PC-3 (cell line): ENCODE measurements at regions not wholly inside any gene's neighbourhood (a gene's known extent, or its start where the extent isn't known, plus 50 kb on each side); places are given as distances from the start of the nearest gene placed in this dataset.

ENCODE experiments used
- ATAC-seq: fragments of 200-7000 bp; cut with Tn5 transposase; 2 replicates; pipeline ENCODE4 v1.9.1; 2020; ENCODE audit warnings: mild to moderate bottlenecking, moderate library complexity
- BruUV-seq: library from RNA; stranded (reverse); fragments of 400-500 nt; replicated peaks from 2 replicates; lab custom pipeline; 2021; lab: Mats Ljungman, UMichigan
- CTCF ChIA-PET: fragments of 300-600 bp; sonication (Branson Sonifier 250); formaldehyde crosslinking; loops from one replicate; lab custom pipeline; 2022; ENCODE audit warnings: antibody characterized with exemption; lab: Charles Lee
- POLR2A ChIA-PET: fragments of 300-600 bp; sonication (Branson Sonifier 250); formaldehyde crosslinking; loops from one replicate; lab custom pipeline; 2022; ENCODE audit warnings: antibody characterized with exemption; ENCODE audit not compliant: unreplicated experiment; lab: Charles Lee
- DNase-seq: peaks from one replicate; pipeline ENCODE4 v3.0.0-alpha.2; 2015
- H2AFZ ChIP-seq: fragments of 300-600 bp; sonication (generic); 2 replicates; pipeline ENCODE4 v1.6.0; 2016; ENCODE audit warnings: antibody characterized with exemption, low read length
- H3F3A ChIP-seq: fragments of 300-600 bp; sonication (generic); one replicate; pipeline ENCODE4 v1.6.0; 2017; ENCODE audit warnings: antibody characterized with exemption, low read length, control low read depth, mild to moderate bottlenecking; ENCODE audit not compliant: unreplicated experiment
- H3K27ac ChIP-seq: fragments of 300-600 bp; sonication (generic); 2 replicates; pipeline ENCODE4 v1.5.1; 2016; ENCODE audit warnings: mild to moderate bottlenecking, low read length
- H3K27me3 ChIP-seq: fragments of 300-600 bp; sonication (generic); 2 replicates; pipeline ENCODE4 v1.6.1; 2016; ENCODE audit warnings: low read length, mixed read lengths
- H3K36me3 ChIP-seq: fragments of 300-600 bp; sonication (generic); 2 replicates; pipeline ENCODE4 v1.6.1; 2016; ENCODE audit warnings: low read depth, mixed run types, low read length, mixed read lengths
- H3K4me1 ChIP-seq: fragments of 300-600 bp; sonication (generic); 2 replicates; pipeline ENCODE4 v1.5.1; 2016; ENCODE audit warnings: low read length; ENCODE audit not compliant: insufficient read depth
- H3K4me2 ChIP-seq: fragments of 300-600 bp; sonication (generic); 2 replicates; pipeline ENCODE4 v1.6.0; 2016; ENCODE audit warnings: low read length
- H3K4me3 ChIP-seq: fragments of 300-600 bp; sonication (generic); 2 replicates; pipeline ENCODE4 v1.5.1; 2016; ENCODE audit warnings: mild to moderate bottlenecking, low read length, mixed read lengths
- H3K79me2 ChIP-seq: fragments of 300-600 bp; sonication (generic); 2 replicates; pipeline ENCODE4 v1.6.1; 2017; ENCODE audit warnings: low read length, mixed read lengths
- H3K9ac ChIP-seq: fragments of 300-600 bp; sonication (generic); 2 replicates; pipeline ENCODE4 v1.6.0; 2016; ENCODE audit warnings: mild to moderate bottlenecking, low read length
- H3K9me2 ChIP-seq: fragments of 300-600 bp; sonication (generic); replicated peaks from 2 replicates; pipeline ENCODE4 v1.6.1; 2016; ENCODE audit warnings: mixed run types, low read length, mixed read lengths
- H3K9me3 ChIP-seq: fragments of 300-600 bp; sonication (generic); 2 replicates; pipeline ENCODE4 v1.6.1; 2016; ENCODE audit warnings: low read length, mixed read lengths
- H4K20me1 ChIP-seq: fragments of 300-600 bp; sonication (generic); 2 replicates; pipeline ENCODE4 v1.6.1; 2016; ENCODE audit warnings: low read length, mixed read lengths
- EZH2 ChIP-seq: fragments of 300-600 bp; sonication (generic); IDR thresholded peaks from one replicate; pipeline ENCODE4 v1.6.1; 2017; ENCODE audit warnings: antibody characterized with exemption, mild to moderate bottlenecking, low read length; ENCODE audit not compliant: unreplicated experiment
- EZH2phosphoT487 ChIP-seq: fragments of 300-600 bp; sonication (generic); IDR thresholded peaks from 2 replicates; pipeline ENCODE4 v1.6.1; 2018; ENCODE audit warnings: mild to moderate bottlenecking, antibody characterized with exemption, low read length, borderline replicate concordance
- intact Hi-C: fragments of 100-400 bp; cut with micrococcal nuclease; formaldehyde crosslinking; loops from 2 replicates; pipeline ENCODE4 v1.9.0; 2023
- TF ChIP-seq, protein P1 (sequence below): fragments of 300-600 bp; sonication (generic); conservative IDR thresholded peaks from 2 replicates; pipeline ENCODE4 v1.5.1; 2017; ENCODE audit warnings: antibody characterized with exemption, low read depth, mild to moderate bottlenecking, low read length

DNA sequence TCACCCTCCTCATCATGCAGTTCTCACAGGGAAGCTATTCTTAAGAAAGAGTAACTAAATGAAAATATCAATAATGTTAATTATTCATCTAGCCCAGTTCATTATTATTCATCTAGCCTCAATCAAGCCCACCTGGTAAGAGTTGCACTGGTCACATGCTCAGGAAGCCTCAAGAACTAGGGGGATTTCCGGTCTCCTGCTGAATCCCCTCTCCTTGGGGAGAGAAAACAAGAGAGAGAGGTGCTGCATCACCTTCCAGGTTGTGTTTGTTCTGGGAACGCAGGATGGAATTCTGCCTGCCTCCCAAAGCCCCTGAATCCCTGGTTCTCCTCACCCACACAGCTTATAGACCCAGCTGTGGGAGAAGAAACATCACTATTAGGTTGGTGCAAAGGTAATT, 164.0 kb downstream of the PMP22 start:
- Histone ChIP-seq H3K9me3 (no peaks in the 10 kb centered on the region), H3F3A (no peaks in the 10 kb centered on the region), H3K27ac (no peak overlapping the region), H3K4me3 (no peak overlapping the region), H3K9ac (no peak overlapping the region), H3K4me1 (no peaks in the 10 kb centered on the region), H2AFZ (no peak overlapping the region), H3K36me3 (no peaks in the 10 kb centered on the region), H3K79me2 (no peaks in the 10 kb centered on the region), H3K27me3 (peaks cover 69% of the 10 kb centered on the region), H3K4me2 (no peak overlapping the region), H4K20me1 (no peaks in the 10 kb centered on the region), H3K9me2 (no peaks in the 10 kb centered on the region)
- CTCF ChIA-PET = no interaction called here
- TF ChIP-seq EZH2phosphoT487 (no peak), EZH2 (no peak)
- TF ChIP-seq, protein P1, sequence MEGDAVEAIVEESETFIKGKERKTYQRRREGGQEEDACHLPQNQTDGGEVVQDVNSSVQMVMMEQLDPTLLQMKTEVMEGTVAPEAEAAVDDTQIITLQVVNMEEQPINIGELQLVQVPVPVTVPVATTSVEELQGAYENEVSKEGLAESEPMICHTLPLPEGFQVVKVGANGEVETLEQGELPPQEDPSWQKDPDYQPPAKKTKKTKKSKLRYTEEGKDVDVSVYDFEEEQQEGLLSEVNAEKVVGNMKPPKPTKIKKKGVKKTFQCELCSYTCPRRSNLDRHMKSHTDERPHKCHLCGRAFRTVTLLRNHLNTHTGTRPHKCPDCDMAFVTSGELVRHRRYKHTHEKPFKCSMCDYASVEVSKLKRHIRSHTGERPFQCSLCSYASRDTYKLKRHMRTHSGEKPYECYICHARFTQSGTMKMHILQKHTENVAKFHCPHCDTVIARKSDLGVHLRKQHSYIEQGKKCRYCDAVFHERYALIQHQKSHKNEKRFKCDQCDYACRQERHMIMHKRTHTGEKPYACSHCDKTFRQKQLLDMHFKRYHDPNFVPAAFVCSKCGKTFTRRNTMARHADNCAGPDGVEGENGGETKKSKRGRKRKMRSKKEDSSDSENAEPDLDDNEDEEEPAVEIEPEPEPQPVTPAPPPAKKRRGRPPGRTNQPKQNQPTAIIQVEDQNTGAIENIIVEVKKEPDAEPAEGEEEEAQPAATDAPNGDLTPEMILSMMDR = no peak
- POLR2A ChIA-PET = no interaction called here
- intact Hi-C loops = no loop called here
- no TSS peak for BruUV-seq
- ATAC-seq = no peak
- no peak for DNase-seq

DNA sequence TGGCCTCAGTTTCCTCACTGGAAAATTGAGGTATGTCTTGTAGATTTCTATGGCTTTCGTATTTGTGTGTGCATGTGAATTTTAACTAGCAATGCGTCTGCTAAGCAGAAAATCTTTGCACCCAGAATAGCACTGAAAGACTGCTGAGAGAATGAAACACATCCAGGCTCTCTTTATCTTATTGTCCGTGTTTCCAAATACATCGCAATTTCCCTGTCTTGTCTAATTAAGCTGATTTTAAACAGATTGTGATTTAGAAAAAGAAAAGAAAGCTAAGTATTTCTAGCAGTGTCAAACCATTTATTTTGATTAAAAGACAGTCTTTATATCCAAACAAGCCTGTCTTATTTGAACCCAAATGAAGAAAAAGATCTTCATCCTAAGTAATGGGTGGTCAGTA, 168.6 kb downstream of the PMP22 start:
- POLR2A ChIA-PET = no interaction called here
- Histone ChIP-seq H3K4me2 (no peak overlapping the region), H3F3A (no peaks in the 10 kb centered on the region), H3K27ac (no peak overlapping the region), H3K36me3 (no peaks in the 10 kb centered on the region), H3K79me2 (no peaks in the 10 kb centered on the region), H3K4me1 (no peaks in the 10 kb centered on the region), H3K9me3 (no peaks in the 10 kb centered on the region), H2AFZ (no peak overlapping the region), H3K9ac (no peak overlapping the region), H3K4me3 (no peak overlapping the region), H4K20me1 (no peaks in the 10 kb centered on the region), H3K27me3 (peaks cover 72% of the 10 kb centered on the region), H3K9me2 (no peaks in the 10 kb centered on the region)
- CTCF ChIA-PET = no interaction called here
- BruUV-seq = no TSS peak
- ATAC-seq (no peak), DNase-seq (no peak)
- intact Hi-C loops = no loop called here
- TF ChIP-seq EZH2phosphoT487 = no peak
- no peak for TF ChIP-seq EZH2
- TF ChIP-seq, protein P1 = no peak

DNA sequence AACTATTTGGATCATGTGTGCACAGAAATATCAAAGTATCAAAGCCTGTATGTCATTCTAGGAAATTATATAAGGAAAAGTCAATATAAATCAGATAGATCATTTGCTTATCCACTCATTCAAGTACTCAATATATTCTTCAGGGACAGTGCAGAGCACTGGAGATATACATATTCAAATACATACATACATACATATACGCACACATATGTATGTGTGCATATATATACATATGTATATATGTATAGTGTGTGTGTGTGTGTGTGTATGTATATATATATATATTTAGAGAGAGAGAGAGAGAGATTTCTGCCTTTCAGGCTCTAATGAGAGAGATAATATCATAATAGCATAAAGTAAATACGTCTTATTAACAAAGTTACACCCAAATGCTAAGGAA, 169.2 kb downstream of the PMP22 start:
- Histone ChIP-seq H4K20me1 (no peaks in the 10 kb centered on the region), H3F3A (no peaks in the 10 kb centered on the region), H3K4me3 (no peak overlapping the region), H3K9me2 (no peaks in the 10 kb centered on the region), H2AFZ (no peak overlapping the region), H3K27ac (no peak overlapping the region), H3K79me2 (no peaks in the 10 kb centered on the region), H3K4me1 (no peaks in the 10 kb centered on the region), H3K9ac (no peak overlapping the region), H3K36me3 (no peaks in the 10 kb centered on the region), H3K27me3 (peaks cover 72% of the 10 kb centered on the region), H3K4me2 (no peak overlapping the region), H3K9me3 (no peaks in the 10 kb centered on the region)
- intact Hi-C loops = no loop called here
- ChIA-PET CTCF (no interaction called here), POLR2A (no interaction called here)
- no peak for ATAC-seq
- TF ChIP-seq, protein P1 = no peak
- no peak for TF ChIP-seq EZH2
- TF ChIP-seq EZH2phosphoT487 = no peak
- BruUV-seq = no TSS peak
- no peak for DNase-seq
